Coronary artery (tissue), 2 donors: ENCODE measurements at regions not wholly inside any gene's neighbourhood (a gene's known extent, or its start where the extent isn't known, plus 50 kb on each side); places are given as distances from the start of the nearest gene placed in this dataset.

ENCODE experiments used
- DNase-seq: peaks from one replicate; pipeline ENCODE4 v3.0.0-alpha.2; 2017; ENCODE audit warnings: low spot score
- H3K27ac ChIP-seq, 2 donors: fragments of 200-600 bp; sonication (generic); one replicate each; pipeline ENCODE4 v1.5.1; 2016 to 2019
- H3K4me3 ChIP-seq: fragments of 200-600 bp; sonication (generic); 2 replicates; pipeline ENCODE4 v1.5.1; 2016; ENCODE audit warnings: mild to moderate bottlenecking, moderate library complexity
- CTCF ChIP-seq: fragments of 200-600 bp; sonication (generic); IDR thresholded peaks from one replicate; pipeline ENCODE4 v1.5.1; 2019; ENCODE audit warnings: antibody characterized with exemption

DNA sequence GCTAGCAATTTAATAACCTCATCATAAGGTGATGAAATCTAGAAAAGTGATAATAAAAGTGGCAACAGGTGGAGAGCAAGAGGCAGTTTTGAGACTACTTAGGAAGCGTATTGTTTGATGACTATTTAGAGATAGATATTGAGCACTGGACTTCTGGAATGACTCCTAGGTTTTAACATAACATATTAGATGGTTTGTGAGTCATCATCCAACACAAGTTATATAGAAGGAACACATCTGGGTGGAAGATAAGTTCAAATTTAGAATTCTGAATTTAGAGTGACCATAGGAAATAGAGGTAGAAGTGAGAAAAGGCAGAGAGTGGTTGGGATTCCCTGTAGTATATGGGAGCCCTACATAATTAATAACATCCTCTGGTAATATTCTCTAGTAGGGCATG lies 282.8 kb upstream of the ALCAM start:
- Histone ChIP-seq H3K4me3 (no peak overlapping the region), H3K27ac (no peak overlapping the region)
- no peak for DNase-seq
- no peak for TF ChIP-seq CTCF

DNA sequence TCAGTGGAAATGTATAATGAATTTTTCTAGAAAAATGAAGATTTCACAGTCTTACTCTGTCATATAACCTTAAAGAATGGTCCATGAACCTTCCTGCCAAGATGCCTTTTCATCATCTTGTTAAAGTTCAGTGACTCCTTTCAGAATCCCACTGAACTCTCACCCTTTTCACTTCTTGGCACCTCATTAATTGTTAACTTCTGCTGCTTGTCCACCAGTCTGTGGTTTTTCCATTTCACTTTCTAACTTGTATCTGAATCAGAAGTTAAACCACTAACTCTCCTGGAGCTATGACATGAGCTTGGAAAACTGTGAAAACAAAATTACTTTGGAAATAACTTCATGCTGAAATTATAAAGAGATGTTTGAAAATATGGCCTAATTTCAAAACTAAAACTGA lies 281.2 kb upstream of the ALCAM start:
- no peak overlapping the region for H3K4me3 ChIP-seq
- no peak for TF ChIP-seq CTCF
- no peak for DNase-seq

DNA sequence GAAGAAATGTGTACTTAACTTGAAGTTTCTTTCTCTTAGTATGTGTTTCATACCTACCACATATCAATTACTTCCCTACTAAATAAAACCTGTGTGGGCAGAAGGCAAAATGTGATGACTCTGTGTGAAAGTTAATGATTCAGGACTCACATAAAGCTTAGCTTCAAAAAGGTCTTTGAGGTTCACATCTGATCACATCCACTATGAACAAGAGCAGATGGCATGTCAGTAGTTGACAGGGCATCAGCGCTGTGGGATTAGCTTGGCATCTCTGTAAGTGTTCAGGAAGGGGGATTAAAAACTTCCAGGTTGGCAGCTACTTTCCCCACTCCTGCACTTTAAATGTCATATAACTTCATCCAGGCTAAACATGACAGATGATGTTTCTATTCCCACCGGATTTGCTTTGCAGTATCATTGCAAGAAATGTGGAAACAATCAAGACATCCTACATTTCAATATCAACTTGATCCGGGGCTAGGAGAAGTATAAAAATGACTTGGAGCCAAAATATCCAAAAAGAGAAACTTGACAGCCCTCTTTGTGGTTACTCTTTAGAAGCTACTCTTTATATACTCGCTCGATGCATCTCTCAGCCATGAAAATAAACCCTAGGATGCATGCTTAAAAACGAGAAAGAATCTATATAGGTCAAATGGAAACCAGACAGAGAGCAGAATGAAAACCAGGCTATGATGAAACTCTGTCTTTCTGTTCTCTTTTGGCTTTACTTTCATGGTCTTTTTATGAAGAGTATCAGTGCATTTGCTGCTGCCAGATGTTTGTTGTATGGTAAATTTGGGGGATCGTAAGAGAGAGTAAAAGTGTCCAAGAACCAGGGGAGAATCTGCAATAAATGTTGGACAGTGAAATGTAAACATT lies 273.1 kb upstream of the ALCAM start:
- H3K4me3 ChIP-seq, result no peak overlapping the region
- no peak overlapping the region for H3K27ac ChIP-seq
- TF ChIP-seq CTCF, result no peak
- no peak for DNase-seq

More for the DNA sequence above, 281.2 kb upstream of the ALCAM start:
- H3K27ac ChIP-seq, result no peak overlapping the region

DNA sequence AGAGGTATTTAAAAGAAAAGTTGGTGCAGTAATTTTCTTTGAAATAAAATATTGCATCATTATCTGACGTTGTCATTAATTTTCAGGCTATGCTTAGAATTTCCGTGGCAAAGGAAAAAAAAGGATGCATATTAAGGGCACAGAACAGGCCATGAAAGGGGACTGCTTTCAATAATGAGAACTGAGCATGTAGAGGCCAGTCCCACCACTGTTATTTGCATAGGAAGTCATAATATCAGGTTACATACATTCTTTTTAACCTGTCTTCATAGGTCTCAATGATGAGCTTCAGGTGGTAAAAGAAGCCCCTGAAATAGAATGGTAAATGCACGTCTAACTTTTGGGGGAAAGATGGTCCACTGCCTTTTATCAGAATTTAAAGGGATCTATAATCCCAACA lies 272.1 kb upstream of the ALCAM start:
- DNase-seq, result no peak
- Histone ChIP-seq H3K4me3 (no peak overlapping the region), H3K27ac (no peak overlapping the region)
- no peak for TF ChIP-seq CTCF

DNA sequence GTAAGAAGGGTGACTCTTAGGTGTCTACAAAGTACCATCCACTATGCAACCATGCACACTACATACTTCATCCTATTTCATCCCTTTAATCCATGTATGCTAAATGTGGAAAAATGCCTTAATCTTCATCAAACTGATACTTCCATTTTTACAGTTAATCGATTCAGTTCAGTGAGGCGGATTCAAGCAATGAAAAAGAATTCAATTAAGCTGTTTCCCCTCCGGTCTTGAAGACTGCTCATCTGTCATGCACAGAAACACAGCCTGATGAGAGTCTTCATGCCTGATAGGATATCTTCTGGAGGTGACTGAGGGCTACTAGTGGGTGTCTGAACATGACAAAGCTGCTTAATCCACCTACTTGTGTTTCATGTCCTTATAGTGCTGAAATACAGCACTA lies 270.6 kb upstream of the ALCAM start:
- no peak for DNase-seq
- Histone ChIP-seq H3K27ac (no peak overlapping the region), H3K4me3 (no peak overlapping the region)
- TF ChIP-seq CTCF, result no peak

DNA sequence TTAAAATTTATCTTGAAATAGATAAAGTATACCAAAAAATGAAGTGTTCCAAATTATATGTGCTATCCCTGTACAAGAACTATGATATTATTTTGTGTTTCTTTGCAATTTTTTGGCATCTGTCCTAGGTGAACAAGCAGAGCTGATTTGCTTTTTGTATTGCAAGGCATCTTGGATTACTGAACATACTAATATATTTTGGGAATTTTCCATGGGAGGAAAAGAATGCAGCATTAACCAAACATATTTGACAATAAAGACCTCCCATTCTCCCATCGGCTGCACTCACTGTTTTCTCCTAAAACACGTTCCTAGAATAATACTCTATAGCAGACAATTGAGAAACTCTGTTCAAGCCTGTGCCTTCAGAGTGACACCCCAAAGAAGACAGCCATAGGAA lies 265.1 kb upstream of the ALCAM start:
- Histone ChIP-seq H3K4me3 (no peak overlapping the region), H3K27ac (no peak overlapping the region)
- no peak for TF ChIP-seq CTCF
- DNase-seq, result no peak

GRCh38 chr3:105103139-105103538 lies 263.6 kb upstream of the ALCAM start:
- Histone ChIP-seq H3K4me3 (no peak overlapping the region), H3K27ac (no peak overlapping the region)
- DNase-seq, result no peak
- no peak for TF ChIP-seq CTCF
